HCT116 (cell line): ENCODE measurements at regions not wholly inside any gene's neighbourhood (a gene's known extent, or its start where the extent isn't known, plus 50 kb on each side); places are given as distances from the start of the nearest gene placed in this dataset.

ENCODE experiments used
- ATF3 ChIP-seq: IDR thresholded peaks from 2 replicates; pipeline ENCODE4 v1.6.1; 2012
- CBX3 ChIP-seq: IDR thresholded peaks from 2 replicates; pipeline ENCODE4 v1.6.1; 2012; ENCODE audit warnings: low read depth
- CTCF ChIP-seq, 3 experiments: fragments of 200-600 bp in 1 of 3; sonication (generic) in 1 of 3; IDR thresholded peaks in 2 of 3; conservative IDR thresholded peaks in 1 of 3; 2 replicates each; pipeline ENCODE4 v1.5.1; 2012 to 2017; ENCODE audit warnings: low read depth in 2 of 3, low read length in 2 of 3, antibody characterized with exemption in 1 of 3, borderline replicate concordance in 1 of 3, control low read depth in 1 of 3, mild to moderate bottlenecking in 1 of 3, mixed read lengths in 1 of 3, mixed run types in 1 of 3, moderate library complexity in 1 of 3; ENCODE audit not compliant: insufficient read depth in 1 of 3
- MAX ChIP-seq: IDR thresholded peaks from 2 replicates; pipeline ENCODE4 v1.6.1; 2012
- POLR2A ChIP-seq: IDR thresholded peaks from 2 replicates; pipeline ENCODE4 v1.7.0; 2011; ENCODE audit warnings: borderline replicate concordance; ENCODE audit not compliant: insufficient read depth, insufficient read length; ENCODE audit errors: extremely low read depth
- REST ChIP-seq: IDR thresholded peaks from 2 replicates; pipeline ENCODE4 v1.6.1; 2012; ENCODE audit warnings: low read depth
- SIN3A ChIP-seq: IDR thresholded peaks from 2 replicates; pipeline ENCODE4 v1.6.1; 2012; ENCODE audit warnings: low read depth
- SP1 ChIP-seq: IDR thresholded peaks from 2 replicates; pipeline ENCODE4 v1.6.1; 2012; ENCODE audit warnings: low read depth
- TCF7L2 ChIP-seq: IDR thresholded peaks from 2 replicates; pipeline ENCODE4 v1.7.0; 2011; ENCODE audit warnings: borderline replicate concordance, inconsistent platforms; ENCODE audit not compliant: insufficient read depth, insufficient read length; ENCODE audit errors: extremely low read depth
- ZFX ChIP-seq: fragments of 450-650 bp; IDR thresholded peaks from 2 replicates; pipeline ENCODE4 v1.6.1; 2017

GRCh38 chrX:129235903-129236302 is 287.4 kb downstream of the SMARCA1 start:
- TF ChIP-seq CTCF (IDR thresholded peaks at IDR 0.05 in 2 of 3, conservative IDR thresholded peaks at IDR 0.05 in 1 of 3; ENCODE audit: borderline replicate concordance in 1 of 3, insufficient read depth in 1 of 3, low read depth in 2 of 3, low read length in 2 of 3), result 0 out of 6 replicates have a peak, but pooled peaks of 1 of the 3 experiments have one; percentile 5
- no peak for TF ChIP-seq TCF7L2
- no peak for TF ChIP-seq SP1
- no peak for TF ChIP-seq MAX
- TF ChIP-seq REST, result no peak
- TF ChIP-seq CBX3, result no peak
- no peak for TF ChIP-seq ZFX
- no peak for TF ChIP-seq POLR2A
- no peak for TF ChIP-seq ATF3
- TF ChIP-seq SIN3A, result no peak
